GM12878 (cell line): ENCODE measurements at regions not wholly inside any gene's neighbourhood (a gene's known extent, or its start where the extent isn't known, plus 50 kb on each side); places are given as distances from the start of the nearest gene placed in this dataset.

Experiments
- ATAC-seq: fragments of 200-7000 bp; cut with Tn5 transposase; 3 replicates; pipeline ENCODE4 v1.9.1; 2020; ENCODE audit warnings: mild to moderate bottlenecking, moderate library complexity
- BruUV-seq: library from RNA; stranded (reverse); fragments of 400-500 nt; replicated peaks from 2 replicates; lab custom pipeline; 2021; lab: Mats Ljungman, UMichigan
- CTCF ChIA-PET: fragments of 300-600 bp; sonication (Branson Sonifier 250); formaldehyde crosslinking; extraction: SDS; loops from one replicate; lab custom pipeline; 2021; ENCODE audit warnings: inconsistent platforms; lab: Yijun Ruan, JAX
- POLR2A ChIA-PET: fragments of 350-600 bp; formaldehyde crosslinking; extraction: SDS; loops from one replicate; lab custom pipeline; 2021; ENCODE audit warnings: inconsistent platforms; lab: Charles Lee
- RAD21 ChIA-PET: fragments of 300-600 bp; sonication (Branson Sonifier 250); formaldehyde crosslinking; loops from one replicate; lab custom pipeline; 2023; ENCODE audit warnings: antibody characterized with exemption; ENCODE audit not compliant: unreplicated experiment; lab: Charles Lee
- SMC1A ChIA-PET: fragments of 300-600 bp; sonication (Branson Sonifier 250); formaldehyde crosslinking; loops from one replicate; lab custom pipeline; 2023; ENCODE audit not compliant: unreplicated experiment, uncharacterized antibody; lab: Charles Lee
- DNase-seq: peaks from one replicate; pipeline ENCODE4 v3.0.0-alpha.2; 2011; ENCODE audit warnings: low read depth, low spot score
- FAIRE-seq: peaks from 3 replicates; lab custom pipeline; 2011; peaks lifted over from hg19 to GRCh38; lab: Jason Lieb, UNC
- H2AFZ ChIP-seq: 2 replicates; pipeline ENCODE4 v1.6.0; 2011; ENCODE audit warnings: low read depth, low read length, control low read depth; ENCODE audit not compliant: control insufficient read depth
- H3K27ac ChIP-seq: 2 replicates; pipeline ENCODE4 v1.5.1; 2011; ENCODE audit warnings: control low read depth; ENCODE audit not compliant: control insufficient read depth, insufficient read depth
- H3K27me3 ChIP-seq, 2 experiments: replicated peaks in 1 of 2; 2 replicates each; pipeline versions ENCODE4 v1.6.0 to v1.6.1; 2011; ENCODE audit warnings: low read length in 1 of 2; ENCODE audit not compliant: control insufficient read depth in 2 of 2, insufficient read depth in 2 of 2
- H3K36me3 ChIP-seq, 2 experiments: 2 replicates each; pipeline ENCODE4 v1.5.1; 2011; ENCODE audit warnings: low read length in 1 of 2; ENCODE audit not compliant: control insufficient read depth in 2 of 2, insufficient read depth in 2 of 2
- H3K4me1 ChIP-seq: 2 replicates; pipeline ENCODE4 v1.6.1; 2011; ENCODE audit warnings: mild to moderate bottlenecking, low read length, moderate library complexity, mixed read lengths; ENCODE audit not compliant: control insufficient read depth, insufficient read depth
- H3K4me2 ChIP-seq: 2 replicates; pipeline ENCODE4 v1.6.0; 2011; ENCODE audit warnings: control low read depth; ENCODE audit not compliant: control insufficient read depth, insufficient read depth
- H3K4me3 ChIP-seq: fragments of 200-600 bp; sonication (generic); 2 replicates; pipeline ENCODE4 v1.5.1; 2016
- H3K79me2 ChIP-seq: 2 replicates; pipeline ENCODE4 v1.6.0; 2011; ENCODE audit warnings: low read length; ENCODE audit not compliant: control insufficient read depth, insufficient read depth
- H3K9ac ChIP-seq: 2 replicates; pipeline ENCODE4 v1.8.0; 2011; ENCODE audit warnings: low read length, control low read depth, mixed read lengths; ENCODE audit not compliant: control insufficient read depth, insufficient read depth
- H3K9me3 ChIP-seq: replicated peaks from 3 replicates; pipeline ENCODE4 v1.5.1; 2011; ENCODE audit warnings: mild to moderate bottlenecking, low read length; ENCODE audit not compliant: control insufficient read depth, insufficient read depth
- H4K20me1 ChIP-seq: 2 replicates; pipeline ENCODE4 v1.6.0; 2011; ENCODE audit not compliant: control insufficient read depth, insufficient read depth
- BMI1 ChIP-seq: fragments of 450-650 bp; IDR thresholded peaks from 2 replicates; pipeline ENCODE4 v1.6.1; 2016; ENCODE audit warnings: mild to moderate bottlenecking, moderate library complexity, borderline replicate concordance
- BRCA1 ChIP-seq: IDR thresholded peaks from 2 replicates; pipeline ENCODE4 v1.6.1; 2011; ENCODE audit warnings: low read depth, low read length, improper control_type of control experiment
- CBX5 ChIP-seq: sonication (generic); IDR thresholded peaks from 2 replicates; pipeline ENCODE4 v1.6.1; 2016; ENCODE audit warnings: low read depth, moderate library complexity, mild to moderate bottlenecking, inconsistent platforms
- CHD4 ChIP-seq: fragments of 200-600 bp; sonication (generic); IDR thresholded peaks from 2 replicates; pipeline ENCODE4 v1.6.1; 2016; ENCODE audit warnings: mild to moderate bottlenecking
- CREM ChIP-seq: IDR thresholded peaks from 2 replicates; pipeline ENCODE4 v1.6.1; 2014; ENCODE audit warnings: antibody characterized with exemption, low read depth
- GATAD2B ChIP-seq: fragments of 450-650 bp; conservative IDR thresholded peaks from 2 replicates; pipeline ENCODE4 v1.6.1; 2017; ENCODE audit warnings: low read depth, mild to moderate bottlenecking, moderate library complexity
- HDAC2 ChIP-seq: fragments of 200-600 bp; sonication (generic); IDR thresholded peaks from 2 replicates; pipeline ENCODE4 v1.6.1; 2017
- NFYA ChIP-seq: IDR thresholded peaks from 2 replicates; pipeline ENCODE4 v1.6.1; 2011; ENCODE audit warnings: low read depth, mild to moderate bottlenecking, low read length, improper control_type of control experiment, borderline replicate concordance
- NRF1 ChIP-seq: conservative IDR thresholded peaks from 2 replicates; pipeline ENCODE4 v1.6.1; 2011; ENCODE audit warnings: mild to moderate bottlenecking, low read depth, low read length, improper control_type of control experiment
- PAX5 ChIP-seq: IDR thresholded peaks from 2 replicates; pipeline ENCODE4 v1.6.1; 2011; ENCODE audit warnings: low read depth, low read length, borderline replicate concordance
- POLR2AphosphoS2 ChIP-seq: IDR thresholded peaks from 2 replicates; pipeline ENCODE4 v1.6.1; 2011; ENCODE audit warnings: low read depth, mild to moderate bottlenecking, low read length, improper control_type of control experiment, moderate library complexity
- RAD21 ChIP-seq: IDR thresholded peaks from 2 replicates; pipeline ENCODE4 v1.6.1; 2011; ENCODE audit warnings: mild to moderate bottlenecking, low read depth, low read length, moderate library complexity; ENCODE audit not compliant: insufficient read depth
- SMAD1 ChIP-seq: fragments of 450-650 bp; IDR thresholded peaks from 2 replicates; pipeline ENCODE4 v1.6.1; 2018; ENCODE audit warnings: mild to moderate bottlenecking, low read depth; ENCODE audit not compliant: partially characterized antibody
- SMAD5 ChIP-seq: IDR thresholded peaks from 2 replicates; pipeline ENCODE4 v1.6.1; 2016; ENCODE audit warnings: antibody characterized with exemption, low read depth
- TAF1 ChIP-seq: IDR thresholded peaks from 2 replicates; pipeline ENCODE4 v1.6.1; 2011; ENCODE audit warnings: mild to moderate bottlenecking, low read depth, low read length, borderline replicate concordance
- TARDBP ChIP-seq: IDR thresholded peaks from 2 replicates; pipeline ENCODE4 v1.6.1; 2016; ENCODE audit warnings: borderline replicate concordance
- ZNF24 ChIP-seq: fragments of 450-650 bp; IDR thresholded peaks from 2 replicates; pipeline ENCODE4 v1.6.1; 2017; ENCODE audit warnings: antibody characterized with exemption, mild to moderate bottlenecking
- ZNF384 ChIP-seq: IDR thresholded peaks from 2 replicates; pipeline ENCODE4 v1.6.1; 2012; ENCODE audit warnings: low read depth, mild to moderate bottlenecking, low read length, improper control_type of control experiment, borderline replicate concordance
- ZSCAN29 ChIP-seq: fragments of 450-650 bp; IDR thresholded peaks from 2 replicates; pipeline ENCODE4 v1.6.1; 2017; ENCODE audit warnings: mild to moderate bottlenecking, moderate library complexity
- WGBS: methylation state at CpG from one replicate; pipeline ENCODE4 v1.1.6; 2016; ENCODE audit warnings: low lambda C conversion rate; ENCODE audit not compliant: insufficient replicate concordance, insufficient coverage; ENCODE audit errors: missing lambda C conversion rate; 5-methylcytosine and 5-hydroxymethylcytosine counted together
- in situ Hi-C: fragments of 300-500 bp; cut with MboI; formaldehyde crosslinking; loops from 9 replicates; pipeline ENCODE4 v1.14.3; 2018; ENCODE audit warnings: mixed read lengths
- intact Hi-C: fragments of 100-400 bp; cut with micrococcal nuclease; formaldehyde crosslinking; loops from one replicate; pipeline ENCODE4 v1.14.2; 2022; ENCODE audit not compliant: unreplicated experiment
- TF ChIP-seq, protein P1 (sequence below), 3 experiments: IDR thresholded peaks in 2 of 3; conservative IDR thresholded peaks in 1 of 3; 2 replicates each; pipeline ENCODE4 v1.5.1; 2011; ENCODE audit warnings: low read depth in 3 of 3, low read length in 3 of 3, mild to moderate bottlenecking in 3 of 3, control low read depth in 2 of 3, moderate library complexity in 2 of 3, inconsistent platforms in 1 of 3, mixed read lengths in 1 of 3; ENCODE audit not compliant: control insufficient read depth in 2 of 3, insufficient read depth in 1 of 3; ENCODE audit errors: extremely low read depth in 1 of 3

- ChIA-PET RAD21 (no interaction called here), POLR2A (no interaction called here), SMC1A (no interaction called here), CTCF (no interaction called here)
- no peaks in the 10 kb centered on the region for H3K4me1 ChIP-seq
- DNase-seq (no peak), ATAC-seq (no peak), FAIRE-seq (no peak)
- H3K4me2 ChIP-seq: no peak overlapping the region
- H3K4me3 ChIP-seq: no peak overlapping the region
- no peak overlapping the region for H3K27ac ChIP-seq
- no TSS peak for BruUV-seq
- no peak overlapping the region for H2AFZ ChIP-seq
- in situ Hi-C loops: no loop called here
- WGBS: 2% methylated on average over 3 of the region's 3 CpGs
- peaks cover 0 to 5% of the 10 kb centered on the region in 2 experiments; a peak in 2 of 4 replicates for H3K27me3 ChIP-seq
- no peaks in the 10 kb centered on the region; the same call in 2 of the 3 replicates for H3K9me3 ChIP-seq
- no peak overlapping the region for H3K9ac ChIP-seq
- no peak for TF ChIP-seq NFYA
- no peak for TF ChIP-seq ZNF24
- no peak for TF ChIP-seq SMAD5
- no peak for TF ChIP-seq TARDBP
- no peak for TF ChIP-seq RAD21
- no peak for TF ChIP-seq SMAD1
- no peak for TF ChIP-seq CBX5
- no peak for TF ChIP-seq POLR2AphosphoS2
- no peak for TF ChIP-seq CHD4
- TF ChIP-seq, protein P1, sequence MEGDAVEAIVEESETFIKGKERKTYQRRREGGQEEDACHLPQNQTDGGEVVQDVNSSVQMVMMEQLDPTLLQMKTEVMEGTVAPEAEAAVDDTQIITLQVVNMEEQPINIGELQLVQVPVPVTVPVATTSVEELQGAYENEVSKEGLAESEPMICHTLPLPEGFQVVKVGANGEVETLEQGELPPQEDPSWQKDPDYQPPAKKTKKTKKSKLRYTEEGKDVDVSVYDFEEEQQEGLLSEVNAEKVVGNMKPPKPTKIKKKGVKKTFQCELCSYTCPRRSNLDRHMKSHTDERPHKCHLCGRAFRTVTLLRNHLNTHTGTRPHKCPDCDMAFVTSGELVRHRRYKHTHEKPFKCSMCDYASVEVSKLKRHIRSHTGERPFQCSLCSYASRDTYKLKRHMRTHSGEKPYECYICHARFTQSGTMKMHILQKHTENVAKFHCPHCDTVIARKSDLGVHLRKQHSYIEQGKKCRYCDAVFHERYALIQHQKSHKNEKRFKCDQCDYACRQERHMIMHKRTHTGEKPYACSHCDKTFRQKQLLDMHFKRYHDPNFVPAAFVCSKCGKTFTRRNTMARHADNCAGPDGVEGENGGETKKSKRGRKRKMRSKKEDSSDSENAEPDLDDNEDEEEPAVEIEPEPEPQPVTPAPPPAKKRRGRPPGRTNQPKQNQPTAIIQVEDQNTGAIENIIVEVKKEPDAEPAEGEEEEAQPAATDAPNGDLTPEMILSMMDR (IDR thresholded peaks at IDR 0.05 in 2 of 3, conservative IDR thresholded peaks at IDR 0.05 in 1 of 3; ENCODE audit: control insufficient read depth in 2 of 3, extremely low read depth in 1 of 3, insufficient read depth in 1 of 3, low read depth in 3 of 3, low read length in 3 of 3): no peak
- no peak for TF ChIP-seq PAX5
- no peak for TF ChIP-seq NRF1
- no peak for TF ChIP-seq BMI1
- no peak for TF ChIP-seq ZNF384
- no peak for TF ChIP-seq CREM
- TF ChIP-seq HDAC2: no peak
- TF ChIP-seq BRCA1: no peak
- no peak for TF ChIP-seq GATAD2B
- no peak for TF ChIP-seq TAF1
- TF ChIP-seq ZSCAN29: no peak
- H3K79me2 ChIP-seq: no peaks in the 10 kb centered on the region
- H3K36me3 ChIP-seq: no peaks in the 10 kb centered on the region
- intact Hi-C loops: no loop called here
- no peaks in the 10 kb centered on the region for H4K20me1 ChIP-seq
Observed at GRCh38 chr17:79501910-79502309, 108.9 kb downstream of the RBFOX3 start.
